ENCODE measurements at regions not wholly inside any gene's neighbourhood (a gene's known extent, or its start where the extent isn't known, plus 50 kb on each side); places are given as distances from the start of the nearest gene placed in this dataset.
"Not testable (repeated sequence)": the region's sequence is repeated elsewhere in the genome, so short reads cannot be mapped to it uniquely, and the experiment has no call there.

GRCh38 chr13:58235454-58235853 lies 603.9 kb downstream of the PCDH17 start:
- no peak for DNase-seq

- DNase-seq: no peak
These were observed 607.6 kb downstream of the PCDH17 start for GRCh38 chr13:58238972-58239773.

- no peak for DNase-seq
These were observed 608.3 kb downstream of the PCDH17 start for GRCh38 chr13:58239774-58240268.

- no peak for DNase-seq
These were observed 615.5 kb downstream of the PCDH17 start for GRCh38 chr13:58247080-58247479.

- no peak for DNase-seq
These were observed 623.4 kb downstream of the PCDH17 start for GRCh38 chr13:58254943-58255342.

GRCh38 chr13:58266271-58266670 lies 634.7 kb downstream of the PCDH17 start:
- DNase-seq: no peak

- DNase-seq: no peak
These were observed 667.1 kb downstream of the PCDH17 start for GRCh38 chr13:58298556-58299135.

GRCh38 chr13:58300224-58300623 lies 668.7 kb downstream of the PCDH17 start:
- DNase-seq: no peak

GRCh38 chr13:58300974-58301681 lies 669.6 kb downstream of the PCDH17 start:
- DNase-seq: no peak

GRCh38 chr13:58302349-58302748 lies 670.8 kb downstream of the PCDH17 start:
- no peak for DNase-seq

- DNase-seq: no peak
These were observed 674.5 kb downstream of the PCDH17 start for GRCh38 chr13:58306062-58306461.

- DNase-seq: no peak
These were observed 681.7 kb downstream of the PCDH17 start for GRCh38 chr13:58313219-58313618.

GRCh38 chr13:58318495-58319167 lies 687.1 kb downstream of the PCDH17 start:
- no peak for DNase-seq

GRCh38 chr13:58324161-58324560 lies 692.6 kb downstream of the PCDH17 start:
- DNase-seq: no peak

GRCh38 chr13:58329746-58330145 lies 698.2 kb downstream of the PCDH17 start:
- no peak for DNase-seq

GRCh38 chr13:58340895-58341294 lies 709.4 kb downstream of the PCDH17 start:
- no peak for DNase-seq

- no peak for DNase-seq
These were observed 709.8 kb downstream of the PCDH17 start for GRCh38 chr13:58341318-58341717.

- no peak for DNase-seq
These were observed 711.5 kb downstream of the PCDH17 start for GRCh38 chr13:58343076-58343475.

- not testable (repeated sequence) for DNase-seq
These were observed 720.6 kb downstream of the PCDH17 start for GRCh38 chr13:58352100-58352499.

GRCh38 chr13:58369936-58370335 lies 738.4 kb downstream of the PCDH17 start:
- no peak for DNase-seq

- DNase-seq: no peak
These were observed 744.8 kb downstream of the PCDH17 start for GRCh38 chr13:58376349-58376748.

- DNase-seq: no peak
These were observed 745.2 kb downstream of the PCDH17 start for GRCh38 chr13:58376775-58377174.

GRCh38 chr13:58379221-58379620 lies 747.7 kb downstream of the PCDH17 start:
- DNase-seq: no peak
